H1 (cell line): ENCODE measurements at regions not wholly inside any gene's neighbourhood (a gene's known extent, or its start where the extent isn't known, plus 50 kb on each side); places are given as distances from the start of the nearest gene placed in this dataset.

ENCODE experiments used
- CTCF ChIA-PET: fragments of 300-600 bp; sonication (Branson Sonifier 250); formaldehyde crosslinking; loops from one replicate; lab custom pipeline; 2021; ENCODE audit not compliant: partially characterized antibody; lab: Charles Lee
- POLR2A ChIA-PET: fragments of 300-600 bp; sonication (Branson Sonifier 250); formaldehyde crosslinking; loops from one replicate; lab custom pipeline; 2021; ENCODE audit warnings: inconsistent platforms; ENCODE audit not compliant: partially characterized antibody; lab: Charles Lee
- DNase-seq, 2 experiments: peaks; one replicate each; pipeline versions ENCODE4 v3.0.0 to v3.0.0-alpha.2; 2010 to 2022; ENCODE audit warnings: low spot score in 2 of 2, low read depth in 1 of 2, mixed read lengths in 1 of 2
- FAIRE-seq: peaks from 2 replicates; lab custom pipeline; 2011; peaks lifted over from hg19 to GRCh38; lab: Jason Lieb, UNC
- H2AFZ ChIP-seq: 2 replicates; pipeline ENCODE4 v1.8.1; 2012; ENCODE audit warnings: low read length, inconsistent platforms
- H2AK5ac ChIP-seq: 2 replicates; pipeline ENCODE4 v1.6.1; 2013; ENCODE audit warnings: low read depth, low read length
- H2BK120ac ChIP-seq: replicated peaks from 2 replicates; pipeline ENCODE3; 2013; ENCODE audit warnings: low read depth, low read length, inconsistent platforms
- H2BK12ac ChIP-seq: 2 replicates; pipeline ENCODE4 v1.6.1; 2013; ENCODE audit warnings: low read depth, low read length
- H2BK15ac ChIP-seq: 2 replicates; pipeline ENCODE4 v1.6.1; 2013; ENCODE audit warnings: low read length
- H2BK20ac ChIP-seq: 2 replicates; pipeline ENCODE4 v1.6.1; 2013; ENCODE audit warnings: low read length
- H2BK5ac ChIP-seq: 2 replicates; pipeline ENCODE4 v1.6.1; 2013; ENCODE audit warnings: low read depth, low read length
- H3K14ac ChIP-seq: 2 replicates; pipeline ENCODE4 v1.6.1; 2013; ENCODE audit warnings: inconsistent platforms; ENCODE audit not compliant: insufficient read length
- H3K18ac ChIP-seq: 2 replicates; pipeline ENCODE4 v1.6.1; 2013; ENCODE audit warnings: low read length; ENCODE audit errors: extremely low read depth
- H3K23ac ChIP-seq: 2 replicates; pipeline ENCODE4 v1.6.1; 2013; ENCODE audit warnings: inconsistent platforms; ENCODE audit not compliant: insufficient read length
- H3K23me2 ChIP-seq: 2 replicates; pipeline ENCODE4 v1.6.1; 2013; ENCODE audit warnings: low read depth, low read length
- H3K27ac ChIP-seq: 2 replicates; pipeline ENCODE4 v1.6.1; 2011; ENCODE audit warnings: low read depth, low read length, inconsistent platforms
- H3K27me3 ChIP-seq, 4 experiments: replicated peaks in 1 of 4; 1 replicate in 1 of 4; 2 replicates in 3 of 4; pipeline versions ENCODE4 v1.6.1 to v1.8.1; 2011 to 2013; ENCODE audit warnings: low read length in 3 of 4, mild to moderate bottlenecking in 3 of 4, inconsistent platforms in 2 of 4, mixed read lengths in 2 of 4, moderate library complexity in 1 of 4; ENCODE audit not compliant: control insufficient read depth in 3 of 4, insufficient read depth in 3 of 4; ENCODE audit errors: extremely low read depth in 1 of 4
- H3K36me3 ChIP-seq, 4 experiments: 2 replicates each; pipeline versions ENCODE4 v1.6.1 to v1.8.1; 2011 to 2013; ENCODE audit warnings: mild to moderate bottlenecking in 4 of 4, low read length in 3 of 4, moderate library complexity in 2 of 4, control low read depth in 1 of 4, inconsistent platforms in 1 of 4; ENCODE audit not compliant: insufficient read depth in 4 of 4, control insufficient read depth in 2 of 4
- H3K4ac ChIP-seq: replicated peaks from 2 replicates; pipeline ENCODE3; 2013; ENCODE audit warnings: low read length, low read depth, mixed read lengths, inconsistent platforms; ENCODE audit not compliant: insufficient read length
- H3K4me1 ChIP-seq, 4 experiments: replicated peaks in 1 of 4; 1 replicate in 1 of 4; 2 replicates in 3 of 4; pipeline versions ENCODE4 v1.6.1 to v1.8.1; 2011 to 2013; ENCODE audit warnings: low read length in 3 of 4, inconsistent platforms in 2 of 4, mixed read lengths in 1 of 4; ENCODE audit not compliant: insufficient read depth in 4 of 4, control insufficient read depth in 3 of 4
- H3K4me2 ChIP-seq, 2 experiments: 2 replicates each; pipeline versions ENCODE4 v1.6.1 to v1.8.1; 2011 to 2013; ENCODE audit warnings: low read depth in 2 of 2, low read length in 2 of 2, control low read depth in 1 of 2, inconsistent platforms in 1 of 2, mild to moderate bottlenecking in 1 of 2; ENCODE audit not compliant: insufficient read depth in 1 of 2
- H3K4me3 ChIP-seq, 4 experiments: fragments of 200-600, 300-600 bp in 1 of 4; sonication (generic), shearing (Covaris generic), sonication (Bioruptor Twin) in 1 of 4; 2 replicates each; pipeline versions ENCODE4 v1.5.1 to v1.8.1; 2011 to 2016; ENCODE audit warnings: low read length in 4 of 4, low read depth in 3 of 4, control low read depth in 2 of 4, inconsistent platforms in 2 of 4, mild to moderate bottlenecking in 2 of 4, mixed read lengths in 1 of 4, moderate library complexity in 1 of 4; ENCODE audit not compliant: insufficient read depth in 2 of 4; ENCODE audit errors: extremely low read depth in 1 of 4
- H3K56ac ChIP-seq: replicated peaks from 2 replicates; pipeline ENCODE3; 2013; ENCODE audit warnings: low read depth, mild to moderate bottlenecking, mixed read lengths, low read length, inconsistent platforms; ENCODE audit not compliant: insufficient read length
- H3K79me1 ChIP-seq: 2 replicates; pipeline ENCODE4 v1.6.1; 2013; ENCODE audit warnings: low read depth, low read length, control low read depth
- H3K79me2 ChIP-seq, 2 experiments: 2 replicates each; pipeline versions ENCODE4 v1.6.1 to v1.8.1; 2012 to 2013; ENCODE audit warnings: low read length in 2 of 2, mild to moderate bottlenecking in 2 of 2, inconsistent platforms in 1 of 2; ENCODE audit not compliant: insufficient read depth in 2 of 2, control insufficient read depth in 1 of 2
- H3K9ac ChIP-seq, 4 experiments: replicated peaks in 1 of 4; 1 replicate in 1 of 4; 2 replicates in 3 of 4; pipeline versions ENCODE4 v1.6.1 to v1.8.1; 2011 to 2013; ENCODE audit warnings: low read depth in 3 of 4, low read length in 3 of 4, control low read depth in 2 of 4, mild to moderate bottlenecking in 2 of 4, moderate library complexity in 2 of 4, inconsistent platforms in 1 of 4; ENCODE audit errors: extremely low read depth in 1 of 4
- H3K9me3 ChIP-seq, 2 experiments: 2 replicates each; pipeline versions ENCODE4 v1.6.1 to v1.8.1; 2012 to 2013; ENCODE audit warnings: mild to moderate bottlenecking in 2 of 2, moderate library complexity in 2 of 2, control low read depth in 1 of 2, inconsistent platforms in 1 of 2, low read depth in 1 of 2, low read length in 1 of 2, mixed read lengths in 1 of 2; ENCODE audit not compliant: insufficient read depth in 2 of 2
- H4K20me1 ChIP-seq, 2 experiments: replicated peaks in 1 of 2; 2 replicates each; pipeline versions ENCODE3 to v1.8.1; 2011 to 2013; ENCODE audit warnings: inconsistent platforms in 2 of 2, low read length in 2 of 2, mild to moderate bottlenecking in 1 of 2; ENCODE audit not compliant: insufficient read depth in 2 of 2, control insufficient read depth in 1 of 2
- H4K5ac ChIP-seq: 2 replicates; pipeline ENCODE4 v1.6.1; 2013; ENCODE audit warnings: low read length, low read depth, mixed read lengths, inconsistent platforms; ENCODE audit not compliant: insufficient read length
- H4K8ac ChIP-seq: 2 replicates; pipeline ENCODE4 v1.8.0; 2013; ENCODE audit warnings: mild to moderate bottlenecking, moderate library complexity, low read length, inconsistent platforms; ENCODE audit not compliant: insufficient read depth; ENCODE audit errors: extremely low read depth
- H4K91ac ChIP-seq: replicated peaks from 2 replicates; pipeline ENCODE3; 2013; ENCODE audit warnings: low read length, mixed read lengths, inconsistent platforms; ENCODE audit not compliant: insufficient read length
- CEBPB ChIP-seq: IDR thresholded peaks from 2 replicates; pipeline ENCODE4 v1.6.1; 2012; ENCODE audit warnings: low read depth, low read length
- CHD1 ChIP-seq: IDR thresholded peaks from 2 replicates; pipeline ENCODE4 v1.6.1; 2012; ENCODE audit warnings: low read depth, low read length, improper control_type of control experiment
- CHD2 ChIP-seq: IDR thresholded peaks from 2 replicates; pipeline ENCODE4 v1.6.1; 2012; ENCODE audit warnings: low read length, improper control_type of control experiment
- EGR1 ChIP-seq: IDR thresholded peaks from 2 replicates; pipeline ENCODE4 v1.6.1; 2011; ENCODE audit warnings: low read depth, low read length, borderline replicate concordance
- GABPA ChIP-seq: IDR thresholded peaks from 2 replicates; pipeline ENCODE4 v1.6.1; 2011; ENCODE audit warnings: mild to moderate bottlenecking, low read length, moderate library complexity, borderline replicate concordance; ENCODE audit not compliant: insufficient read depth
- HDAC2 ChIP-seq, 2 experiments: fragments of 300-600 bp in 1 of 2; sonication (generic) in 1 of 2; IDR thresholded peaks; 2 replicates each; pipeline ENCODE4 v1.6.1; 2011 to 2012; ENCODE audit warnings: low read depth in 2 of 2, low read length in 2 of 2, mild to moderate bottlenecking in 2 of 2, moderate library complexity in 2 of 2, borderline replicate concordance in 1 of 2, inconsistent platforms in 1 of 2
- JUND ChIP-seq: IDR thresholded peaks from 2 replicates; pipeline ENCODE4 v1.6.1; 2011; ENCODE audit warnings: mild to moderate bottlenecking, improper control_type of control experiment, low read length
- KDM4A ChIP-seq: IDR thresholded peaks from one replicate; pipeline ENCODE4 v1.7.1; 2012; ENCODE audit warnings: low read depth, mild to moderate bottlenecking, moderate library complexity, low read length, inconsistent platforms; ENCODE audit not compliant: severe bottlenecking
- POLR2AphosphoS5 ChIP-seq: IDR thresholded peaks from 2 replicates; pipeline ENCODE4 v1.6.1; 2011; ENCODE audit warnings: low read depth, low read length
- SIX5 ChIP-seq: IDR thresholded peaks from 2 replicates; pipeline ENCODE4 v1.6.1; 2011; ENCODE audit warnings: mild to moderate bottlenecking, low read depth, low read length
- SP1 ChIP-seq: IDR thresholded peaks from 2 replicates; pipeline ENCODE4 v1.6.1; 2011; ENCODE audit warnings: low read depth, low read length
- TCF12 ChIP-seq: IDR thresholded peaks from 2 replicates; pipeline ENCODE4 v1.6.1; 2011; ENCODE audit warnings: low read depth, mild to moderate bottlenecking, low read length
- TEAD4 ChIP-seq: IDR thresholded peaks from 2 replicates; pipeline ENCODE4 v1.6.1; 2012; ENCODE audit warnings: low read depth, low read length, inconsistent platforms, mixed read lengths
- WGBS, 2 experiments: shearing (Covaris generic) in 1 of 2; methylation state at CpG; one replicate each; pipeline versions ENCODE4 v1.1.6 to v1.1.7; 2013 to 2015; ENCODE audit warnings: low lambda C conversion rate in 2 of 2, mixed read lengths in 2 of 2, inconsistent platforms in 1 of 2, low coverage in 1 of 2, missing lambda C conversion rate in 1 of 2; ENCODE audit not compliant: insufficient replicate concordance in 2 of 2, insufficient coverage in 1 of 2, insufficient read length in 1 of 2; ENCODE audit errors: extremely low coverage in 1 of 2, missing lambda C conversion rate in 1 of 2; 5-methylcytosine and 5-hydroxymethylcytosine counted together
- TF ChIP-seq, protein P1 (sequence below): IDR thresholded peaks from 2 replicates; pipeline ENCODE4 v1.6.1; 2012; ENCODE audit warnings: inconsistent platforms

DNA sequence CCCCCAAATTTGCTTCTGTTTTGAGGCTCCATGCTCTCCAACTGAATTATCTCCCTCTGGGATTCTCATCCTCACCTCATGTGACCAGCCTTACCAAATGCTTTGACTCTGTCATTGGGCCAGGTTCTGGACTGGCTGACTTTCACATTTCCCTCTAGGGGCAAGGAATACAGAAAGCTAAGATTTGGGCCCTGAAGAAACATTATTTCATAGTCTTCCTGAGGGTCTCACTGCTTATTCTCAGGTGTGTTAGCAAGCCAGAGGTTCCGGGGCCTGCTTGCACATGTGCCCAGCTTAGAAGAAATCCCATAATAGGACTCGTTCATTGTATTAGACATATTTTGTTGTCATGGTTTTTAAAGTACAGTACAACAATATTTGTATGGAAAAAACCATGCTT, 62.6 kb upstream of the TEX13D start:
- H3K27ac ChIP-seq: no peak overlapping the region
- no peak overlapping the region for H3K56ac ChIP-seq
- H3K4me1 ChIP-seq: no peaks in the 10 kb centered on the region
- H3K36me3 ChIP-seq: no peaks in the 10 kb centered on the region
- no peaks in the 10 kb centered on the region for H3K79me2 ChIP-seq
- H2BK20ac ChIP-seq: no peak overlapping the region
- H4K91ac ChIP-seq: no peak overlapping the region
- H3K4ac ChIP-seq: no peak overlapping the region
- no peak overlapping the region for H4K5ac ChIP-seq
- H3K9ac ChIP-seq: no peak overlapping the region
- H3K9me3 ChIP-seq: no peaks in the 10 kb centered on the region
- WGBS, 2 experiments: 94% methylated on average over 2 of the region's 2 CpGs; no CpG with 5 or more reads in 1 of the 2 experiments
- H3K23ac ChIP-seq: no peak overlapping the region
- no peaks in the 10 kb centered on the region for H4K20me1 ChIP-seq
- H3K18ac ChIP-seq: no peak overlapping the region
- POLR2A ChIA-PET: no interaction called here
- no peak overlapping the region for H4K8ac ChIP-seq
- no peak overlapping the region for H2BK120ac ChIP-seq
- H2BK12ac ChIP-seq: no peak overlapping the region
- no peak overlapping the region for H2BK15ac ChIP-seq
- no peak overlapping the region for H2AFZ ChIP-seq
- no peaks in the 10 kb centered on the region for H3K79me1 ChIP-seq
- DNase-seq: no peak
- H3K14ac ChIP-seq: no peak overlapping the region
- no peak for FAIRE-seq
- TF ChIP-seq SP1 (no peak), HDAC2 (IDR thresholded peaks at IDR 0.05; ENCODE audit: borderline replicate concordance in 1 of 2, low read depth in 2 of 2, low read length in 2 of 2) (no peak), EGR1 (no peak), POLR2AphosphoS5 (no peak), TEAD4 (no peak), KDM4A (no peak), SIX5 (no peak), TCF12 (no peak), CHD1 (no peak), CHD2 (no peak), JUND (no peak), CEBPB (no peak), GABPA (no peak)
- TF ChIP-seq, protein P1, sequence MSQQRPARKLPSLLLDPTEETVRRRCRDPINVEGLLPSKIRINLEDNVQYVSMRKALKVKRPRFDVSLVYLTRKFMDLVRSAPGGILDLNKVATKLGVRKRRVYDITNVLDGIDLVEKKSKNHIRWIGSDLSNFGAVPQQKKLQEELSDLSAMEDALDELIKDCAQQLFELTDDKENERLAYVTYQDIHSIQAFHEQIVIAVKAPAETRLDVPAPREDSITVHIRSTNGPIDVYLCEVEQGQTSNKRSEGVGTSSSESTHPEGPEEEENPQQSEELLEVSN: no peak
- H3K23me2 ChIP-seq: no peaks in the 10 kb centered on the region
- H3K4me3 ChIP-seq: no peak overlapping the region
- no peak overlapping the region for H2AK5ac ChIP-seq
- H3K4me2 ChIP-seq: no peak overlapping the region
- H2BK5ac ChIP-seq: no peak overlapping the region
- H3K27me3 ChIP-seq: no peaks in the 10 kb centered on the region
- CTCF ChIA-PET: no interaction called here
